IMR-90 (cell line): ENCODE measurements at regions not wholly inside any gene's neighbourhood (a gene's known extent, or its start where the extent isn't known, plus 50 kb on each side); places are given as distances from the start of the nearest gene placed in this dataset.
"Not testable (repeated sequence)": the region's sequence is repeated elsewhere in the genome, so short reads cannot be mapped to it uniquely, and the experiment has no call there.

Experiments
- ATAC-seq: fragments of 200-7000 bp; cut with Tn5 transposase; 2 replicates; pipeline ENCODE4 v1.9.1; 2020; ENCODE audit warnings: low read depth, mild to moderate bottlenecking, moderate library complexity
- BruUV-seq: library from RNA; stranded (reverse); fragments of 400-500 nt; replicated peaks from 2 replicates; lab custom pipeline; 2021; lab: Mats Ljungman, UMichigan
- CTCF ChIA-PET: fragments of 300-600 bp; formaldehyde crosslinking; extraction: SDS; loops from one replicate; lab custom pipeline; 2021; ENCODE audit warnings: antibody characterized with exemption; lab: Yijun Ruan, JAX
- POLR2A ChIA-PET: fragments of 300-600 bp; sonication (Branson Sonifier 250); formaldehyde crosslinking; loops from one replicate; lab custom pipeline; 2022; ENCODE audit warnings: antibody characterized with exemption; ENCODE audit not compliant: unreplicated experiment; lab: Charles Lee
- DNase-seq: peaks from one replicate; pipeline ENCODE4 v3.0.0; 2013
- H2AFZ ChIP-seq: replicated peaks from 2 replicates; pipeline ENCODE3; 2013; ENCODE audit warnings: low read length, mild to moderate bottlenecking; ENCODE audit not compliant: poor library complexity
- H2AK5ac ChIP-seq: 2 replicates; pipeline ENCODE4 v1.6.1; 2013; ENCODE audit warnings: low read depth, low read length, inconsistent platforms
- H2AK9ac ChIP-seq: replicated peaks from 2 replicates; pipeline ENCODE3; 2013; ENCODE audit warnings: mild to moderate bottlenecking, low read depth, low read length, moderate library complexity; ENCODE audit not compliant: poor library complexity
- H2BK120ac ChIP-seq: 2 replicates; pipeline ENCODE4 v1.6.1; 2013; ENCODE audit warnings: low read depth, low read length, inconsistent platforms
- H2BK15ac ChIP-seq: 3 replicates; pipeline ENCODE4 v1.6.1; 2013; ENCODE audit warnings: low read depth, low read length, inconsistent platforms
- H2BK20ac ChIP-seq: 2 replicates; pipeline ENCODE4 v1.6.1; 2013; ENCODE audit warnings: low read depth, mild to moderate bottlenecking, inconsistent platforms, low read length, moderate library complexity
- H2BK5ac ChIP-seq: 2 replicates; pipeline ENCODE4 v1.6.1; 2013; ENCODE audit warnings: mild to moderate bottlenecking, low read depth, low read length, inconsistent platforms; ENCODE audit not compliant: poor library complexity, severe bottlenecking
- H3K14ac ChIP-seq: replicated peaks from 2 replicates; pipeline ENCODE4 v1.6.1; 2013; ENCODE audit warnings: low read depth, low read length, inconsistent platforms
- H3K18ac ChIP-seq: 2 replicates; pipeline ENCODE4 v1.6.1; 2013; ENCODE audit warnings: low read depth, low read length, control low read depth
- H3K23ac ChIP-seq: 2 replicates; pipeline ENCODE4 v1.6.1; 2013; ENCODE audit warnings: low read depth, low read length, inconsistent platforms
- H3K27ac ChIP-seq: 2 replicates; pipeline ENCODE4 v1.5.1; 2013; ENCODE audit warnings: mild to moderate bottlenecking, control low read depth, low read length; ENCODE audit not compliant: insufficient read depth
- H3K27me3 ChIP-seq: 2 replicates; pipeline ENCODE4 v1.6.1; 2013; ENCODE audit warnings: low read length; ENCODE audit not compliant: control insufficient read depth, insufficient read depth
- H3K36me3 ChIP-seq: 2 replicates; pipeline ENCODE4 v1.6.1; 2013; ENCODE audit warnings: low read length, mixed read lengths; ENCODE audit not compliant: control insufficient read depth, insufficient read depth
- H3K4ac ChIP-seq: 2 replicates; pipeline ENCODE4 v1.6.1; 2013; ENCODE audit warnings: low read depth, low read length, inconsistent platforms
- H3K4me1 ChIP-seq: 2 replicates; pipeline ENCODE4 v1.6.1; 2013; ENCODE audit warnings: low read length, mixed read lengths; ENCODE audit not compliant: control insufficient read depth, insufficient read depth
- H3K4me2 ChIP-seq: 2 replicates; pipeline ENCODE4 v1.6.1; 2013; ENCODE audit warnings: low read depth, mild to moderate bottlenecking, control low read depth, low read length, moderate library complexity
- H3K4me3 ChIP-seq: 2 replicates; pipeline ENCODE4 v1.5.1; 2013; ENCODE audit warnings: low read depth, mild to moderate bottlenecking, control low read depth, low read length, moderate library complexity; ENCODE audit not compliant: insufficient read depth
- H3K56ac ChIP-seq: 2 replicates; pipeline ENCODE4 v1.6.1; 2013; ENCODE audit warnings: low read length, inconsistent platforms; ENCODE audit not compliant: insufficient read depth; ENCODE audit errors: extremely low read depth
- H3K79me1 ChIP-seq, 2 experiments: 2 replicates each; pipeline ENCODE4 v1.6.1; 2013; ENCODE audit warnings: low read length in 2 of 2, inconsistent platforms in 1 of 2, low read depth in 1 of 2
- H3K9ac ChIP-seq: 2 replicates; pipeline ENCODE4 v1.6.1; 2013; ENCODE audit warnings: low read depth, low read length, control low read depth
- H3K9me1 ChIP-seq: 2 replicates; pipeline ENCODE4 v1.6.1; 2013; ENCODE audit warnings: low read length, inconsistent platforms; ENCODE audit not compliant: insufficient read depth
- H3K9me3 ChIP-seq: 2 replicates; pipeline ENCODE4 v1.6.1; 2013; ENCODE audit warnings: low read length; ENCODE audit not compliant: control insufficient read depth, insufficient read depth
- H4K20me1 ChIP-seq: 2 replicates; pipeline ENCODE4 v1.6.1; 2013; ENCODE audit warnings: low read length, inconsistent platforms; ENCODE audit not compliant: insufficient read depth
- H4K5ac ChIP-seq: 2 replicates; pipeline ENCODE4 v1.6.1; 2013; ENCODE audit warnings: mild to moderate bottlenecking, low read depth, low read length, control low read depth
- H4K8ac ChIP-seq, 2 experiments: 2 replicates each; pipeline ENCODE4 v1.6.1; 2013; ENCODE audit warnings: low read depth in 2 of 2, low read length in 2 of 2, control low read depth in 1 of 2, inconsistent platforms in 1 of 2
- H4K91ac ChIP-seq: 2 replicates; pipeline ENCODE4 v1.6.1; 2013; ENCODE audit warnings: low read depth, low read length, inconsistent platforms; ENCODE audit not compliant: insufficient read depth
- FOS ChIP-seq: fragments of 150-350 bp; IDR thresholded peaks from 2 replicates; pipeline ENCODE4 v1.6.1; 2016; ENCODE audit warnings: low read depth, low read length
- NFE2L2 ChIP-seq: fragments of 150-350 bp; IDR thresholded peaks from 2 replicates; pipeline ENCODE4 v1.6.1; 2016; ENCODE audit warnings: low read depth, mild to moderate bottlenecking, low read length
- RCOR1 ChIP-seq: IDR thresholded peaks from 2 replicates; pipeline ENCODE4 v1.6.1; 2012; ENCODE audit warnings: mild to moderate bottlenecking, low read length, improper control_type of control experiment; ENCODE audit not compliant: insufficient replicate concordance
- USF2 ChIP-seq: fragments of 150-350 bp; IDR thresholded peaks from 2 replicates; pipeline ENCODE4 v1.6.1; 2017; ENCODE audit warnings: mild to moderate bottlenecking, antibody characterized with exemption, low read length, low read depth
- WGBS, 2 experiments: methylation state at CpG; one replicate each; pipeline versions ENCODE4 v1.1.5 to v1.1.7; 2013; ENCODE audit warnings: missing lambda C conversion rate in 2 of 2; ENCODE audit not compliant: insufficient read length in 1 of 2; ENCODE audit errors: extremely low coverage in 2 of 2; 5-methylcytosine and 5-hydroxymethylcytosine counted together
- dilution Hi-C: fragments of 300-500 bp; cut with HindIII; formaldehyde crosslinking; loops from one replicate; pipeline ENCODE4 v1.14.3; 2018; ENCODE audit warnings: low sequenced_read_pairs; ENCODE audit not compliant: unreplicated experiment
- in situ Hi-C: fragments of 300-500 bp; cut with MboI; formaldehyde crosslinking; loops from 3 replicates; pipeline ENCODE4 v1.14.3; 2019; ENCODE audit warnings: low sequenced_read_pairs, inconsistent platforms, mixed read lengths
- intact Hi-C: fragments of 100-400 bp; cut with micrococcal nuclease; formaldehyde crosslinking; loops from 2 replicates; pipeline ENCODE4 v1.10.0; 2022

DNA sequence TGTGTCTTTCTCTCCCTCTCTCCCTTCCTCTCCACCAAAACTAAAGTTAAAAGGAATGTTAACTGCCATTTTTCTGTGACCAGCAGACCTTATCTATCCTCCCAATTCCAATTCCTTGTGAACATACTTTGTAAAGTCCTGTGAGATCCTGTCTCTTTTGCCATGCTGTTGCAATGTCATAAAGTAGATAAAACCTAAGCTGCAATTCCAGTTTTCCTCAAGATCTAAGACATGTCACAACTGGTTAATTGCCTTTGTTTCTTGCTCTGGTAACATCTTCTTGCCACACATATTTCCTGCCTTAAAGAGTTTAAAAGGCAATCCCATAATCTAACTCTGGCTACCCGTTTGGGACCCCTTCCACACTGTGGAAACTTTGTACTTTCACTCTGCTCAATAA, 188.7 kb downstream of the PYDC2 start:
- peaks cover 8% of the 10 kb centered on the region for H3K9me3 ChIP-seq
- H3K4me1 ChIP-seq: no peaks in the 10 kb centered on the region
- no peaks in the 10 kb centered on the region for H3K36me3 ChIP-seq
- POLR2A ChIA-PET: no interaction called here
- no peak overlapping the region for H2AFZ ChIP-seq
- H3K56ac ChIP-seq: no peak overlapping the region
- CTCF ChIA-PET: no interaction called here
- DNase-seq: no peak
- WGBS, 2 experiments: no CpG with 5 or more reads among the region's 1 CpG
- no peak overlapping the region for H3K14ac ChIP-seq
- no peaks in the 10 kb centered on the region for H3K9me1 ChIP-seq
- ATAC-seq: no peak
- H4K91ac ChIP-seq: no peak overlapping the region
- H3K4me3 ChIP-seq: no peak overlapping the region
- H2BK5ac ChIP-seq: no peak overlapping the region
- no peak overlapping the region for H2BK15ac ChIP-seq
- H3K4me2 ChIP-seq: no peak overlapping the region
- no peak overlapping the region for H2AK9ac ChIP-seq
- in situ Hi-C loops (no loop called here), intact Hi-C loops (no loop called here), dilution Hi-C loops (no loop called here)
- H2BK20ac ChIP-seq: no peak overlapping the region
- no peak overlapping the region for H3K18ac ChIP-seq
- no peaks in the 10 kb centered on the region for H3K27me3 ChIP-seq
- no peaks in the 10 kb centered on the region for H3K79me1 ChIP-seq
- no peak overlapping the region for H3K9ac ChIP-seq
- no TSS peak for BruUV-seq
- H4K5ac ChIP-seq: no peak overlapping the region
- no peaks in the 10 kb centered on the region for H4K20me1 ChIP-seq
- no peak overlapping the region for H3K4ac ChIP-seq
- no peak overlapping the region for H3K27ac ChIP-seq
- no peak overlapping the region for H2BK120ac ChIP-seq
- TF ChIP-seq RCOR1: no peak
- no peak for TF ChIP-seq USF2
- TF ChIP-seq FOS: no peak
- no peak for TF ChIP-seq NFE2L2
- H2AK5ac ChIP-seq: no peak overlapping the region
- no peak overlapping the region for H3K23ac ChIP-seq
- no peak overlapping the region for H4K8ac ChIP-seq

DNA sequence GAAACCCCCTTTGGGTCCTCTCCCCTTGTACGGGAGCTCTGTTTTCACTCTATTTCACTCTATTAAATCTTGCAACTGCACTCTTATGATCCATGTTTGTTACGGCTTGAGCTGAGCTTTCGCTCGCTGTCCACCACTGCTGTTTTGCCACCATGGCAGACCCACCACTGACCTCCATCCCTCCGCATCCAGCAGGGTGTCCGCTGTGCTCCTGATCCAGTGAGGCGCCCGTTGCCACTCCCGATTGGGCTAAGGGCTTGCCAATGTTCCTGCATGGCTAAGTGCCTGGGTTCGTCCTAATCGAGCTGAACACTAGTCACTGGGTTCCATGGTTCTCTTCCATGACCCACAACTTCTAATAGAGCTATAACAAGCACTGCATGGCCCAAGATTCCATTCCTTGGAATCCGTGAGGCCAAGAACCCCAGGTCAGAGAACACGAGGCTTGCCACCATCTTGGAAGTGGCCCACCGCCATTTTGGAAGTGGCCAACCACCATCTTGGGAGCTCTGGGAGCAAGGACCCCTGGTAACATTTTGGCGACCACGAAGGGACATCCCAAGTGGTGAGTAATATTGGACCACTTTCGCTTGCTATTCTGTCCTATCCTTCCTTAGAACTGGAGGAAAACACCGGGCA, 197.9 kb downstream of the PYDC2 start:
- H2BK15ac ChIP-seq, H3K9me1 ChIP-seq, H4K20me1 ChIP-seq, H2BK120ac ChIP-seq, POLR2A ChIA-PET, H3K56ac ChIP-seq, H3K9me3 ChIP-seq, intact Hi-C loops, H3K9ac ChIP-seq, ATAC-seq, H3K27me3 ChIP-seq, H3K4ac ChIP-seq, H3K23ac ChIP-seq, H4K5ac ChIP-seq, H3K4me3 ChIP-seq, H3K14ac ChIP-seq, H3K79me1 ChIP-seq, dilution Hi-C loops, H3K27ac ChIP-seq, CTCF ChIA-PET, H2AK9ac ChIP-seq, H3K4me1 ChIP-seq, H3K18ac ChIP-seq, H4K8ac ChIP-seq, BruUV-seq, H4K91ac ChIP-seq, H3K4me2 ChIP-seq, DNase-seq, H3K36me3 ChIP-seq, H2AK5ac ChIP-seq, in situ Hi-C loops, H2BK20ac ChIP-seq, H2AFZ ChIP-seq, H2BK5ac ChIP-seq: not testable (repeated sequence)
- WGBS, 2 experiments: 84% methylated on average over 11 of the region's 18 CpGs; no CpG with 5 or more reads in 1 of the 2 experiments
